ENCODE measurements at regions not wholly inside any gene's neighbourhood (a gene's known extent, or its start where the extent isn't known, plus 50 kb on each side); places are given as distances from the start of the nearest gene placed in this dataset.

GRCh38 chrX:69221239-69222102, 56.2 kb upstream of the PJA1 start:
- DNase-seq = no peak

- no peak for DNase-seq
Observed at GRCh38 chrX:69218407-69218997, 53.2 kb upstream of the PJA1 start.

- no peak for DNase-seq
Observed at GRCh38 chrX:69216911-69217310, 51.7 kb upstream of the PJA1 start.

GRCh38 chrX:69216446-69216845, 51.2 kb upstream of the PJA1 start:
- no peak for DNase-seq

- no peak for DNase-seq
Observed at GRCh38 chrX:69215161-69215875, 50.1 kb upstream of the PJA1 start.
